Stimulated activated naive CD8-positive, alpha-beta T cell treated with anti-CD3 and anti-CD28 coated beads, Interleukin-15, Interleukin-2, amounts not matched to agents 100 U/mL and 50 U/mL, for 24 hours (primary cell): ENCODE measurements at regions not wholly inside any gene's neighbourhood (a gene's known extent, or its start where the extent isn't known, plus 50 kb on each side); places are given as distances from the start of the nearest gene placed in this dataset.
"Not testable (repeated sequence)": the region's sequence is repeated elsewhere in the genome, so short reads cannot be mapped to it uniquely, and the experiment has no call there.

ENCODE experiments used
- ATAC-seq: fragments of 150-1000 bp; cut with Tn5 transposase; one replicate; pipeline ENCODE4 v1.10.0; 2021
- DNase-seq: peaks from one replicate; pipeline ENCODE4 v3.0.0; 2021

- DNase-seq (no peak), ATAC-seq (no peak)
These were observed 194.5 kb downstream of the C12orf75 start for GRCh38 chr12:105524961-105525360.

GRCh38 chr12:105534068-105534467 lies 203.6 kb downstream of the C12orf75 start:
- no peak for ATAC-seq
- DNase-seq: no peak

GRCh38 chr12:105535033-105535432 lies 204.5 kb downstream of the C12orf75 start:
- ATAC-seq: not testable (repeated sequence)

GRCh38 chr12:105538880-105539279 lies 208.4 kb downstream of the C12orf75 start:
- ATAC-seq: no peak
- no peak for DNase-seq

More at GRCh38 chr12:105535033-105535432, 204.5 kb downstream of the C12orf75 start:
- not testable (repeated sequence) for DNase-seq

GRCh38 chr12:105539735-105540134 lies 209.2 kb downstream of the C12orf75 start:
- DNase-seq (no peak), ATAC-seq (no peak)

GRCh38 chr12:105547786-105548185 lies 217.3 kb downstream of the C12orf75 start:
- DNase-seq: no peak

GRCh38 chr12:105548626-105549025 lies 218.1 kb downstream of the C12orf75 start:
- DNase-seq: no peak
- no peak for ATAC-seq

More at GRCh38 chr12:105547786-105548185, 217.3 kb downstream of the C12orf75 start:
- ATAC-seq: no peak

GRCh38 chr12:105552056-105552455 lies 221.6 kb downstream of the C12orf75 start:
- no peak for DNase-seq
- no peak for ATAC-seq

- ATAC-seq: no peak
- no peak for DNase-seq
These were observed 223.8 kb downstream of the C12orf75 start for GRCh38 chr12:105554223-105554678.

GRCh38 chr12:105554856-105555255 lies 224.4 kb downstream of the C12orf75 start:
- no peak for DNase-seq
- ATAC-seq: no peak

GRCh38 chr12:105555556-105556295 lies 225.2 kb downstream of the C12orf75 start:
- DNase-seq: no peak
- ATAC-seq: no peak

GRCh38 chr12:105559310-105559709 lies 228.8 kb downstream of the C12orf75 start:
- no peak for ATAC-seq

GRCh38 chr12:105561546-105562198 lies 231.2 kb downstream of the C12orf75 start:
- DNase-seq: no peak
- no peak for ATAC-seq

More at GRCh38 chr12:105559310-105559709, 228.8 kb downstream of the C12orf75 start:
- DNase-seq: no peak

- ATAC-seq: no peak
- DNase-seq: no peak
These were observed 231.9 kb downstream of the C12orf75 start for GRCh38 chr12:105562199-105562971.

GRCh38 chr12:105567061-105567460 lies 236.6 kb downstream of the C12orf75 start:
- DNase-seq: no peak
- no peak for ATAC-seq

GRCh38 chr12:105569886-105570285 lies 239.4 kb downstream of the C12orf75 start:
- ATAC-seq (no peak), DNase-seq (no peak)

- DNase-seq (no peak), ATAC-seq (no peak)
These were observed 240.5 kb downstream of the C12orf75 start for GRCh38 chr12:105570944-105571343.

- DNase-seq: no peak
- no peak for ATAC-seq
These were observed 243.1 kb downstream of the C12orf75 start for GRCh38 chr12:105573574-105573973.

- DNase-seq (no peak), ATAC-seq (no peak)
These were observed 243.7 kb downstream of the C12orf75 start for GRCh38 chr12:105574056-105574715.

- DNase-seq: no peak
- no peak for ATAC-seq
These were observed 244.7 kb downstream of the C12orf75 start for GRCh38 chr12:105575235-105575634.

- ATAC-seq (no peak), DNase-seq (no peak)
These were observed 245.8 kb downstream of the C12orf75 start for GRCh38 chr12:105576261-105576660.

- no peak for DNase-seq
- ATAC-seq: no peak
These were observed 250.4 kb downstream of the C12orf75 start for GRCh38 chr12:105580821-105581352.
